ENCODE measurements at regions not wholly inside any gene's neighbourhood (a gene's known extent, or its start where the extent isn't known, plus 50 kb on each side); places are given as distances from the start of the nearest gene placed in this dataset.
A peak's percentile ranks its signal among the peaks of the same experiment; 100 is the strongest.

DNA sequence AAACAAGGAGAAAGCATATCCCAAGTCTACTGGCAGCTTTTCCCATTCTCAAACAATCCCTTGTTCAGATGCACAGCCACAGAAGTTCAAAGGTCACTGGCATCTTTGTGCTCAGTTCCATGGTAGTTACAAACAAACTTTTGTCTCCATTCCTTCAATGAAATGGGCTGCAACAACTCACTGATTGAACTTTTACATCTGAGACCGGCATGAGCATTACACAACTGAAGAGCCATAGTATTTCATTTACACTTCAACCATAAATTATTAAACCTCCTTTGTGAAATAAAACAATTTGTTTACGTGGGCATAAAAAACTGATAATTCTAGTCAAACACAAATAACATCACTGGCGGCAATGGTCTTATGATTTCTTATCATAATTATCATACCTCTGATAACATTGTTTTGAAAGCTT, 67.8 kb upstream of the ARHGAP32 start (continued):
- no peak for TF ChIP-seq ZKSCAN5 (CRISPR knock-in tag; IDR thresholded peaks at IDR 0.05)
- TF ChIP-seq JDP2 (CRISPR knock-in tag; IDR thresholded peaks at IDR 0.05; ENCODE audit: borderline replicate concordance): no peak
- no peak for TF ChIP-seq YEATS4 (CRISPR knock-in tag; IDR thresholded peaks at IDR 0.05; ENCODE audit: borderline replicate concordance)
- TF ChIP-seq KDM2A (CRISPR knock-in tag; IDR thresholded peaks at IDR 0.05; ENCODE audit: borderline replicate concordance, low read depth): no peak
- TF ChIP-seq MXI1 (IDR thresholded peaks at IDR 0.05; ENCODE audit: borderline replicate concordance, low read depth, low read length): no peak
- TF ChIP-seq ZNF207 (IDR thresholded peaks at IDR 0.05; ENCODE audit: borderline replicate concordance): no peak
- peak in 1 of 2 experiments; percentile 45; a peak in 1 of 4 replicates for TF ChIP-seq KLF16 (CRISPR knock-in tag; IDR thresholded peaks at IDR 0.05)
- TF ChIP-seq MBD4 (IDR thresholded peaks at IDR 0.05; ENCODE audit: borderline replicate concordance, low read length): no peak
- no peak for TF ChIP-seq ATF7 (IDR thresholded peaks at IDR 0.05)
- no peak for TF ChIP-seq ATF7 (CRISPR knock-in tag; IDR thresholded peaks at IDR 0.05)
- no peak for TF ChIP-seq SNAPC4 (CRISPR knock-in tag; IDR thresholded peaks at IDR 0.05)
- no peak for TF ChIP-seq SIN3A (IDR thresholded peaks at IDR 0.05; ENCODE audit: borderline replicate concordance, low read depth, low read length)
- TF ChIP-seq, protein P1, sequence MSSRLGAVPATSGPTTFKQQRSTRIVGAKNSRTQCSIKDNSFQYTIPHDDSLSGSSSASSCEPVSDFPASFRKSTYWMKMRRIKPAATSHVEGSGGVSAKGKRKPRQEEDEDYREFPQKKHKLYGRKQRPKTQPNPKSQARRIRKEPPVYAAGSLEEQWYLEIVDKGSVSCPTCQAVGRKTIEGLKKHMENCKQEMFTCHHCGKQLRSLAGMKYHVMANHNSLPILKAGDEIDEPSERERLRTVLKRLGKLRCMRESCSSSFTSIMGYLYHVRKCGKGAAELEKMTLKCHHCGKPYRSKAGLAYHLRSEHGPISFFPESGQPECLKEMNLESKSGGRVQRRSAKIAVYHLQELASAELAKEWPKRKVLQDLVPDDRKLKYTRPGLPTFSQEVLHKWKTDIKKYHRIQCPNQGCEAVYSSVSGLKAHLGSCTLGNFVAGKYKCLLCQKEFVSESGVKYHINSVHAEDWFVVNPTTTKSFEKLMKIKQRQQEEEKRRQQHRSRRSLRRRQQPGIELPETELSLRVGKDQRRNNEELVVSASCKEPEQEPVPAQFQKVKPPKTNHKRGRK (CRISPR knock-in tag; IDR thresholded peaks at IDR 0.05): no peak
- no peak for TF ChIP-seq HCFC1 (IDR thresholded peaks at IDR 0.05; ENCODE audit: low read depth, low read length)
- TF ChIP-seq ZFY (CRISPR knock-in tag; IDR thresholded peaks at IDR 0.05): no peak
- TF ChIP-seq KDM3A (CRISPR knock-in tag; IDR thresholded peaks at IDR 0.05; ENCODE audit: low read depth): no peak
- TF ChIP-seq, protein P2, sequence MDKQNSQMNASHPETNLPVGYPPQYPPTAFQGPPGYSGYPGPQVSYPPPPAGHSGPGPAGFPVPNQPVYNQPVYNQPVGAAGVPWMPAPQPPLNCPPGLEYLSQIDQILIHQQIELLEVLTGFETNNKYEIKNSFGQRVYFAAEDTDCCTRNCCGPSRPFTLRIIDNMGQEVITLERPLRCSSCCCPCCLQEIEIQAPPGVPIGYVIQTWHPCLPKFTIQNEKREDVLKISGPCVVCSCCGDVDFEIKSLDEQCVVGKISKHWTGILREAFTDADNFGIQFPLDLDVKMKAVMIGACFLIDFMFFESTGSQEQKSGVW (CRISPR knock-in tag; IDR thresholded peaks at IDR 0.05; ENCODE audit: borderline replicate concordance): no peak
- no peak for TF ChIP-seq ZNF121 (CRISPR knock-in tag; IDR thresholded peaks at IDR 0.05)
- no peak for TF ChIP-seq KLF9 (CRISPR knock-in tag; IDR thresholded peaks at IDR 0.05; ENCODE audit: low read depth)
- no peak for TF ChIP-seq SCMH1 (CRISPR knock-in tag; IDR thresholded peaks at IDR 0.05; ENCODE audit: borderline replicate concordance)
- TF ChIP-seq BRCA1 (CRISPR knock-in tag; IDR thresholded peaks at IDR 0.05): no peak
- TF ChIP-seq ZNF296 (CRISPR knock-in tag; conservative IDR thresholded peaks at IDR 0.05): no peak
- no peak for TF ChIP-seq ZFAT (CRISPR knock-in tag; conservative IDR thresholded peaks at IDR 0.05)
- TF ChIP-seq ZNF7 (CRISPR knock-in tag; IDR thresholded peaks at IDR 0.05): 0 out of 2 replicates have a peak, but pooled peaks have one; percentile 18
- TF ChIP-seq PCBP1 (IDR thresholded peaks at IDR 0.05; ENCODE audit: borderline replicate concordance, low read depth, low read length): no peak
- TF ChIP-seq ZNF670 (CRISPR knock-in tag; IDR thresholded peaks at IDR 0.05; ENCODE audit: borderline replicate concordance): no peak
- TF ChIP-seq ZNF883 (CRISPR knock-in tag; IDR thresholded peaks at IDR 0.05; ENCODE audit: not compliant biosample characterization): no peak

Measured in HepG2 (cell line).